Central memory CD4-positive, alpha-beta T cell (primary cell): ENCODE measurements at regions not wholly inside any gene's neighbourhood (a gene's known extent, or its start where the extent isn't known, plus 50 kb on each side); places are given as distances from the start of the nearest gene placed in this dataset.

Experiments used
- DNase-seq: peaks from one replicate; pipeline ENCODE4 v3.0.0; 2022

DNA sequence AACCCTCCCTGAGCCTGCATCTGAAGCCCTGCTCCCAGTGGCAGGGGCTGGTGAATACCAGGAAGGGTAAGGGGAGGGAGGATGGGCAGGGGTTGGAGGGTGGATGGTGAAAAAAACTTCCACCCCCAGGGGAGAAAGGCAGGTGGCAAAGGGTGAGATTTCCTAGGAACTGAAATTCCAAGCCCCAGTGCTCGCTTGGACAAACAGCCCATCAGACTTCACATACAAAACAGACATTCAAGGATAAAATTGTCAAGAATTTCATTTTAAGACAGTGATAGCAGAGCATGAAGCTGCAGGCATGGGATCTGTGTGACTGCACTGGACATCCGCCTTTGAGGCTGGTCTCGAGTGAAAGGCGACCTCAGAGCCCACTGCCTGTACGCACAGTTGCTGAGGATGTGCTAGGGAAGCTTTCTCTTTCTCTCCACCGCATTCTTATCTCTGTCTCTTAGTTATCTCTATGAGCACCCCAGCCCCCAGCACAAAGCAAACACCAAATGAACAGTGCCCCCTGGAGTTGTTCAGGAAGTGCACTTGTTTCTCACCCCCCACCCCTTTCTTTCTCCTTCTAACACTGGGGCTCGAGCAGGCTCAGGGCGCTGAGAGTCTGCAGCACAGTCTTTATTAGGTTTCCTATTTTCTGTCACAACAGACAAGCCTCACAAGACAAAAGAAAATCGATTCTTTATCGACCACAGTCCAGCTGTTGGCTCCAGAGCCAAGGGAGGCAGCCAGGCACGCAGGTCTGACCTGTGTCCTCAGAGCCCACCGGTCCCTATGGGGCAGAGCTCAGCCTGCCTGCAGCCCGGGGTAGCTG, 237.3 kb upstream of the NCAM1 start:
- DNase-seq, result no peak

- DNase-seq, result no peak
These were observed 236.8 kb upstream of the NCAM1 start for GRCh38 chr11:112724496-112724790.

- DNase-seq, result no peak
These were observed 235.6 kb upstream of the NCAM1 start for GRCh38 chr11:112725636-112726035.

DNA sequence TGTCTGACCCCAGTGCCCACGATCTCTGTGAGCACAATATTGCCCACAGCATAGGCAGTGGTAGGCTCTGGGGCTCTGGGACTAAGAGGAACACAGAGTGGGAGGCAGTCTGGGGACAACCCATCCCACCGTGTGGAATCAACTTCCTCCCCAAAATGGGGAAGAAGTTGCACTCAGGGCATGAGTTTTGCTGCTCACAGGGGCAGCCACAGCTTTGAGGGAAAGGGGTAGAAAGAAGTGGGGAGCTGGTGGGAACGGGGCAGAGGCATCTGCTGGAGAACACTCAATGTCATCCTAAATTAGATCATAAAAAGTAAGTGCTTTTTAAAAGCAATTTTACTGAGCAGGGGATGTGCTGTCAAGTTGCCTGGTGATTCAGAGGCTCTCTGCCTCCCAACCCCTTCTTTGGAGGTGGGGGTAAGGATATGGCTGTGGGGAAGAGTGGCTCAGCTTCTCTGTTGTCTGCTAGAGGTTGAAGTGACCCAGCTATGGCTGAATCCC, 233.8 kb upstream of the NCAM1 start:
- no peak for DNase-seq

DNA sequence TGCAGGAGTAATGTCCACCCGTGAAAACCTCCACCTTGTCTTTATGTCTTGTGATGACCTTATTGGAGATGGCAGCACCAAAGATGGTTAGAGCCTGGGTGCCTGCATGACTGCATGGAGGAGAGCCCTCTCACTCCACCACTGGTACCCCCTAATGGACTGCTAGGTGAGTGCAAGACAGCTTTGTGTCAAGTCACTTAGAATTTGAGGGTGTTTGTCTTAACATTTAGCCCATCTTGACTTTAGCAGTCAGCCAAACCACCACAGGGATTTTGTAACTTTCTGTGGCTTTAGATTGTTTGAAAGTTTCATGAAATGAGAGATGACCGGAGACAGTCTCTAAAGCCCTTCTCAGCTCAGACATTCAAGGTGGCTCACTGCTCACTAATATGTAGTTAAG, 232.9 kb upstream of the NCAM1 start:
- no peak for DNase-seq

DNA sequence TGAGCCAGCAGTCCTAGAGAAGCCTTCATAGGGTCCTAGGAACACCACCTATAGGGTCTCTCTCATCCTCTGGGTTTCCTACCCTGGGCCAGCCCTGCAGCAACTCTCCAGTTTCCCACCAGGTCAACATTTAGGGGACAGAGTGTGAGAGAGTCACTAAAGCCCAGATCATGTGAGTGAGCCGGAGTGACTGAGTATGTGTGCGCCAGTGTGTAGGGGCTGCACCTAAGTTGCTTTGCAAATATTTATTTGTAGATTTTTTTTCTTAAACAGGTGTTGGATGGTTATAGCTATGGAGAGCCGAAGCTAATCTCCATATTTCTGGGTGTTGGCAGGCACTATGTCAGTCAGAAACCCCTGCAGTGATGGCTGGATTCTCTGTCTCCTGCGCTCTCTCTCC, 232.5 kb upstream of the NCAM1 start:
- no peak for DNase-seq

DNA sequence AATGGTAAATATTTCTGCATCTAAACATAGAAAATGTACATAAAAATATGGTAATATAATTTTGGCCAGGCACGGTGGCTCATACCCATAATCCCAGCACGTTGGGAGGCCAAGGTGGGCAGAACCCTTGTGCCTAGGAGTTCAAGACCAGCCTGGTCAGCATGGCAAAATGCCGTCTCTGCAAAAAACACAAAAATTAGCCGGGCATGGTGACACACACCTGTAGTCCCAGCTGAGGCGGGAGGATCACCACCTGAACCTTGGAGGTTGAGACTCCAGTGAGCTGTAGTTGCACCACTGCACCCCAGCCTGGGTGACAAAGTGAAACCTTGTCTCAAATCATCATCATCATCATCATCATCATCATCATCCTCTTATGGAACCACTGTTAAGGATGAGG, 230.6 kb upstream of the NCAM1 start:
- DNase-seq, result no peak

GRCh38 chr11:112731538-112731937, 229.7 kb upstream of the NCAM1 start:
- no peak for DNase-seq

- no peak for DNase-seq
These were observed 229.2 kb upstream of the NCAM1 start for GRCh38 chr11:112732031-112732430.

DNA sequence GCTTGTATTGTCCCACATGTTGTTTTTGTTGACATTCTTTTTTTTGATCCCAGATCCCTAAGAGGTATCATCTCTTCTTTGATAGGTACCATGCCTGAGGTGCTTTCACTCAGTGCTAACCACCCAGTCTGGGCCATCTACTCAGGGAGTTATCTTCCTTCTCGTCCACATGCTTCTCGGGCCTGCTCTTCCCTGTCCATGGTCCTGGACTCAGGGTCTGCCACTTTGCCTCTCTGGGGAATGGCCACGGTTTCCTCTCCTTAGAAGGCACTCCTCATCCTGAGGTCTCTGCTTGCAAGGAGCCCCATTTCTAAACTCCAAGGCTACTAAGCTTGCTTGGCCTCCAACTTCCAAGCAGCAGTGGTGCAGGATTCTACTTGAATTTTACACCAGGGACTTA, 227.0 kb upstream of the NCAM1 start:
- no peak for DNase-seq

DNA sequence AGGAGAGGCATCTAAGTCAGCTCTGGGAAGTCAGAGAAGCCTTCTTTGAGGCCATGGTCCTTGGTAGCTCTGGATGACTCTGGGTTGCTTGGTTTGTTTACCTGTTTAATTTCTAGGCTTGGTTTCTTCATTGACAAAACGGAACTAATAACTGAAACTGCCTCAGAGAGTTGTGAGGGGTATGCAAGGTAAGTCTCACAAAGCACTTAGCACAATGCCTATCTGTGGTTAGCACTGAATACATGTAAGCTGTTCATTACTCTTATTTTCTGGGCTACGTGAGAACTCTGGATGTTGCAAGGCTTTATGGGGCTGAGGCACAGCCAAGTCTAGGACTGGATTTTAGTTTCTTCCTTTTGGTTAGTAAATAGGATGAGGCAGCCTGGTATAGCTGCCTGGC, 225.8 kb upstream of the NCAM1 start:
- no peak for DNase-seq

DNA sequence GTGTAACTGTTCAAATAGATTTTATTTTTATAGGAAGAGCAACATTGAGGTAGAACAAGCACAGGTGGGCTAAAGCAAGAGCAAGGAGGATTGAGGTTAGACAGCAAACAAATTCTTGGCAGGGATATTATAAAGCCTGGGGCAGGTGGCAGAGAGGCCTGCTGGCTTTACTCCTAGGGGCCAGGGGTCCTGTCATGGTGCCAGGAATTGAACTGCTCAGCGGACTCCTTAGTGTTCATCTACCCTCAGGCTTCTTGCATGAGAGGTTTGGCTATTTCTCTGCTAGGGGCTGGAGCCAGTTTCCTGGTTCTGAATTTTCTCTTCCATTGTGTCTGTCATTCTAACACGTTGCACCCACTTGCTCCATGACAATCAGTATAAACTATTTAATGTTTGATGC, 217.2 kb upstream of the NCAM1 start:
- DNase-seq, result no peak

DNA sequence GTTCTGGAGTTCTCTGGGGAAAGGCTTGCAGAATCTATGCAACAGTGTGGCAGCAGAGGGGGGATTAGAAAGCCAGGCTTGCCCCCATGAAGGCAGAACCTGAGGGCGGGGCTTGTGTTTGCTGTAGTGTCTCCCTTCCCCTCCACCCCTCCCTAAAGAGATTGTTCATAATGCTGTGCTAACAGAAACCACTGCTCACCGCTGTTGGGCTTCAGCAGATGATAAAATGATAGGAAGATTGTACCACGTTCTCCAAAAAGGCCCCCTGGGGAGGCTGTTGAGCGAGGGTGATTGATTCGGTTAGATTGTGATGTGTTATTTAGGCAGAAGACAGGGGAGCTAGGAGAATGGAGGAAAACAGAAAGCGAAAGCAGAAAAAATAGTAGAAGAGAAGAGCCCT, 215.2 kb upstream of the NCAM1 start:
- no peak for DNase-seq

DNA sequence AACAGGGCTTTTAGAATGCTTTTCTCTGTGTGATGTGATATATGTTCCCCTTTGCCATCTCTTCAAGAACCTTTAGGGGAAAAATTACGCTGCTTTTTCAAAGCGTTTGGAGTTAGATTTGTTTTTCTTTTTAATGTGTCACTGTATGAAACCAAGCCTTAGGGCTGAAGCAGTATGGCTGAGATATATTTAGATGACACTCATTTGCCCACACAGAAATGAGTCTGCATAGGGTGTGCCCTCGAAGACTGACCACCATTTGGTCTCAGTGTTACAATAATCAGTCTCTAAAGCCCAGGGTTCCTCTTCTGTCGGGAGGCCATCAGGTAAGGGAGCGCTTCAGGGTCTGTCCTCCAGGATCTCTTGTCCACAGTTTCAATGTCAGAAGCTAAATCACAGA, 213.0 kb upstream of the NCAM1 start:
- DNase-seq, result no peak

DNA sequence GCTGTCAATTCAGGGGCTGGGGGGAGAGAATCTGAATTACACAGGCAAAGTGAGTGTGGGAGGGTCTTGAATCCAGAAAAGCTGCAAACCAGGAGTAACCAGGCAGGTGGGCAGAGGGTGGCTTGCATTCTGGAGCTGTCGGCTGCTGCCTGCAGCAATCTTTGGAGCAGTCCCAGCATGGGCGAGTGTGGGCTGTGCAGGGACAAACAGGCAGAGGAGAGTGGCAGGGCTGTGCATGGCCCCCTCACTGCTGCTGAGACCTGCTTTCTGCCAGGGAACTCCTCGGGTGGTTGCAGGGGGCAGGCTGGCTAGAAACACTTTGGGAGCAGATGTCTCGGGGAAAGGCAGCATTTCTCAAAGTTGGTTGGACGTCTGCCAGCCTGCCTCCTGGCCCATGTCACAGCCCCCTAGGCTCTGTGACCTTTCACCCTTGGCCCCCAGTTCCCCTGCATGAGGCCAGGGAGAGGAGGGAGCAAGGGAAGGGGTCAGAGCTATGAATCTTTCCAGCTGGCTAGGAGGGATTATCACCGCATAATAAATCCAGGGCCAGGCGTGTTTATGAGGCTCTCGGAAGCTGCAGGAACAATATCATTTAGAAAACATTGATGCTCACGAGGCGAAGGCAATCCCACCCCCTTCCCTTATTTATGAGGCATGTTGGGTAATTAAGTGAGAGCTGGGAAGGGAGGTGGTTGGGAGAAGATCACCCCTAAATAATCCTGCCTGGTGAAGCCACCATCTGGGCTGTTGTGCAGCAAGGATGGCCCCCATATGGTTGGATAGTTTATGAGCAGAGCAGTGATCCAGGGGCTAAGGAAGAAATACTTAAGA, 212.3 kb upstream of the NCAM1 start:
- DNase-seq, result no peak

- DNase-seq, result no peak
These were observed 209.9 kb upstream of the NCAM1 start for GRCh38 chr11:112751329-112751728.

DNA sequence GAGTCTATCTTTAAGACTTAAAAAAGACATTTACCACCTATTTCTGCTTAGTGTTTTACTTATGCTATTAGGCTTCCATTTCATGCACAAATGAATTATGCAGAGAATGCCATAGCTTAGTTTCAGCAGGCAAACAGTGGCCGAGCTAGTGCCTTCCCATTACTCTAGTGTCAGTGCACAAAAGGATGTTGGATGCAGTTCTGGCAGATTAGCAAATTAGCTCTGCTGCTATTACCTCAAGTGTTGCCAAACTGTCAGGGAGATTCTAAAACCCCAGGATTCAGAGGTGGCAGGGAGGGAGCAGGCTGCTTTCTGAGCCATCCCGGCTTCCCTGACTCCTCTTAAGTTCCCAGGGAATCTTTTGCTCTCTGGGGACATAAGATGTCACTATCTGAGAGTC, 209.4 kb upstream of the NCAM1 start:
- no peak for DNase-seq

- DNase-seq, result no peak
These were observed 208.7 kb upstream of the NCAM1 start for GRCh38 chr11:112752563-112752962.

- no peak for DNase-seq
These were observed 207.5 kb upstream of the NCAM1 start for GRCh38 chr11:112753706-112754105.

GRCh38 chr11:112759418-112759817, 201.8 kb upstream of the NCAM1 start:
- DNase-seq, result no peak

DNA sequence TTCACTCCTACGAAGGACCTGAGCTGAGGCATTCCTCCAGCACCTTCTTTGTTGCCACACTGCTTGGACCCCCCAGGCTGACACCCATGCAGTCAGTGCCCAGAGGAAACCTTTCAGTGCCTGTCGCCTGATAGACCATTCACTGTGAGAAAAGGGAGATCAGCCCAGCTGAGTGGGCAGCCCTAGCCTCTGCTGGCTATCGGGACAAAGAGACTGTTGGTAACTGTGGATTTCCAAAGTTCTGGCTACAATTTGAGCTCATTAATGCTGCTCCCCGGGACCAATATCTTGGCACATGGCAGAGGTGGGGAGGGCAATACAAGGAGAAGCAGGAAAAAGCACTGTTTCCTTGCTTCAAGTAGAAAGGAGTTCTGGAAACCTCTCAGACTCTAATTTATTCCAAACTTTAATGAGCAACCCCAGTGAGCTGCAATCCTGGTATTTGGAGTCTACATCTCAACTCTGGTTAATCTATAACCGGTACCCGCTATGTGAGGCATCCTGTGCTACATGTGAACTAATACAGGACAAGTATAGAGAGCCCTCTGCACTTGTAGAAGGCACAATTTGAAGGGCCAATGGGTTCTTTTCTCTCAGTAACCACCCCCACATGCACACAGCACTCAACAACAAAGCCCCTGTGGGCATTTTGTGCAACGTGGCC, 200.7 kb upstream of the NCAM1 start:
- DNase-seq, result no peak

- no peak for DNase-seq
These were observed 199.1 kb upstream of the NCAM1 start for GRCh38 chr11:112761911-112762706.

DNA sequence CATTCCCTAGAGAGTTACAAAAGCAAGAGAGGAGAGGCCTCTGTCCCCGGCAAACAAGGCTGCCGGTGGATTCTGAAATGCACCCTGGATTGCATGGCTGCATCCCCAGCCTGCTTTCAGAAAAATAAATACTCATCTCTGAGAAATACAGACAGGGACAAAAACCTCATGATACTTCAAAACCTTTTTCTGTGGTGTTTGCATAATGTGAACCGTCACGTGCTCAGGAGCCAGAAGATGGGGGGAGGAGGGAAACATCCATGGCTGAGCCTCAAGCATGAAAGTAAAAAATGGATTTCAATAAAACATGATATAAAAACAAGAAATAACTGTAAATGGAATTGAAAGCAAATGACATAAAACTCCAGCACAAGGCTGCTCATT, 198.5 kb upstream of the NCAM1 start:
- no peak for DNase-seq
